ENCODE measurements at regions not wholly inside any gene's neighbourhood (a gene's known extent, or its start where the extent isn't known, plus 50 kb on each side); places are given as distances from the start of the nearest gene placed in this dataset.
"Not testable (repeated sequence)": the region's sequence is repeated elsewhere in the genome, so short reads cannot be mapped to it uniquely, and the experiment has no call there.

- TF ChIP-seq, protein P1, sequence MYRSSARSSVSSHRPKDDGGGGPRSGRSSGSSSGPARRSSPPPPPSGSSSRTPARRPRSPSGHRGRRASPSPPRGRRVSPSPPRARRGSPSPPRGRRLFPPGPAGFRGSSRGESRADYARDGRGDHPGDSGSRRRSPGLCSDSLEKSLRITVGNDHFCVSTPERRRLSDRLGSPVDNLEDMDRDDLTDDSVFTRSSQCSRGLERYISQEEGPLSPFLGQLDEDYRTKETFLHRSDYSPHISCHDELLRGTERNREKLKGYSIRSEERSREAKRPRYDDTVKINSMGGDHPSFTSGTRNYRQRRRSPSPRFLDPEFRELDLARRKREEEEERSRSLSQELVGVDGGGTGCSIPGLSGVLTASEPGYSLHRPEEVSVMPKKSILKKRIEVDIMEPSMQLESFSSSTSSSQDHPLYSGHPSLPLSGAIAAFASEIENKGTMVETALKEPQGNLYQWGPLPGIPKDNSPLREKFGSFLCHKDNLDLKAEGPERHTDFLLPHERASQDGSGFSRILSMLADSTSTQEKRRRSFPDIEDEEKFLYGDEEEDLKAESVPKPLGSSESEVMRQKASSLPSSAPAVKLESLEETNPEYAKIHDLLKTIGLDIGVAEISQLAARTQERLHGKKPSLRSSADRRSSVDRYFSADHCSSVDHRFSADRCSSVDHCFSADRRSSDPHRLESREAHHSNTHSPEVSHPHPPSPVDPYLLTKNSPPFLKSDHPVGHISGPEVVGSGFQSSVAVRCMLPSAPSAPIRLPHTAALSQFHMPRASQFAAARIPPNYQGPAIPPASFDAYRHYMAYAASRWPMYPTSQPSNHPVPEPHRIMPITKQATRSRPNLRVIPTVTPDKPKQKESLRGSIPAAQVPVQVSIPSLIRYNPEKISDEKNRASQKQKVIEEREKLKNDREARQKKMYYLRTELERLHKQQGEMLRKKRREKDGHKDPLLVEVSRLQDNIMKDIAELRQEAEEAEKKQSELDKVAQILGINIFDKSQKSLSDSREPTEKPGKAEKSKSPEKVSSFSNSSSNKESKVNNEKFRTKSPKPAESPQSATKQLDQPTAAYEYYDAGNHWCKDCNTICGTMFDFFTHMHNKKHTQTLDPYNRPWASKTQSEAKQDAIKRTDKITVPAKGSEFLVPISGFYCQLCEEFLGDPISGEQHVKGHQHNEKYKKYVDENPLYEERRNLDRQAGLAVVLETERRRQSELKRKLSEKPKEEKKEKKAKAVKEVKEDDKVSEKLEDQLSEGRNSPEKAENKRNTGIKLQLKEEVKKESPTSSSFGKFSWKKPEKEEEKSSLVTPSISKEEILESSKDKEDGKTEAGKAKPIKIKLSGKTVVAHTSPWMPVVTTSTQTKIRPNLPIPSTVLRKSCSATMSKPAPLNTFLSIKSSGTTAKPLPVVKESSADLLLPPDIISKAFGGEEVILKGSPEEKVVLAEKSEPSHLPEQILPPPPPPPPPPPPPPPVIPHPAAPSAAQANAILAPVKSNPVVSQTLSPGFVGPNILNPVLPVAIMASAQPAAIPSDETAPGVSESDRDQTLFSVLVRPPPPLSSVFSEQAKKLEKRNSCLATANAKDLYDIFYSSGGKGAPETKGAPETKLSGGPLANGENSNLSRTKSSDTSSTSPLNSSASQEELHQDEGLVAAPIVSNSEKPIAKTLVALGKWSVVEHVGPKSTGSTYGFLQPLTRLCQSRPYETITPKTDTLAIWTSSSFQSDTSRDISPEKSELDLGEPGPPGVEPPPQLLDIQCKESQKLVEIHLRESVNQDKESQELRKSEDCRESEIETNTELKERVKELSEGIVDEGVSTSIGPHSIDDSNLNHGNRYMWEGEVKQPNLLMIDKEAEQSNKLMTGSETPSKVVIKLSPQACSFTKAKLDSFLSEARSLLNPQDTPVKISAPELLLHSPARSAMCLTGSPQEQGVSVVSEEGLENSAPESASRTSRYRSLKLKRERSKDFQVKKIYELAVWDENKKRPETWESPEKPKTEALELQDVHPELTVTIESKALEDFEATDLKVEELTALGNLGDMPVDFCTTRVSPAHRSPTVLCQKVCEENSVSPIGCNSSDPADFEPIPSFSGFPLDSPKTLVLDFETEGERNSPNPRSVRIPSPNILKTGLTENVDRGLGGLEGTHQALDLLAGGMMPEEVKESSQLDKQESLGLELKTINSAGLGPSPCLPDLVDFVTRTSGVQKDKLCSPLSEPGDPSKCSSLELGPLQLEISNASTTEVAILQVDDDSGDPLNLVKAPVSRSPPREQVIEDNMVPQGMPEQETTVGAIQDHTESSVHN (CRISPR knock-in tag; IDR thresholded peaks at IDR 0.05): not testable (repeated sequence)
- TF ChIP-seq CTCF (CRISPR knock-in tag; IDR thresholded peaks at IDR 0.05); YY1 (IDR thresholded peaks at IDR 0.05; ENCODE audit: insufficient read depth, insufficient replicate concordance, low read depth, low read length); POLR2AphosphoS5 (IDR thresholded peaks at IDR 0.05; ENCODE audit: low read depth, low read length); PAX8 (CRISPR knock-in tag; IDR thresholded peaks at IDR 0.05; ENCODE audit: borderline replicate concordance); MXI1 (IDR thresholded peaks at IDR 0.05; ENCODE audit: borderline replicate concordance, low read depth, low read length); ASH2L (IDR thresholded peaks at IDR 0.05; ENCODE audit: insufficient read length, low read depth, low read length); PRDM10 (CRISPR knock-in tag; IDR thresholded peaks at IDR 0.05; ENCODE audit: low read depth); ZFP1 (CRISPR knock-in tag; IDR thresholded peaks at IDR 0.05); SP5 (CRISPR knock-in tag; IDR thresholded peaks at IDR 0.05; ENCODE audit: borderline replicate concordance, low read depth); JUND (CRISPR knock-in tag; IDR thresholded peaks at IDR 0.05): not testable (repeated sequence)
- TF ChIP-seq, protein P2, sequence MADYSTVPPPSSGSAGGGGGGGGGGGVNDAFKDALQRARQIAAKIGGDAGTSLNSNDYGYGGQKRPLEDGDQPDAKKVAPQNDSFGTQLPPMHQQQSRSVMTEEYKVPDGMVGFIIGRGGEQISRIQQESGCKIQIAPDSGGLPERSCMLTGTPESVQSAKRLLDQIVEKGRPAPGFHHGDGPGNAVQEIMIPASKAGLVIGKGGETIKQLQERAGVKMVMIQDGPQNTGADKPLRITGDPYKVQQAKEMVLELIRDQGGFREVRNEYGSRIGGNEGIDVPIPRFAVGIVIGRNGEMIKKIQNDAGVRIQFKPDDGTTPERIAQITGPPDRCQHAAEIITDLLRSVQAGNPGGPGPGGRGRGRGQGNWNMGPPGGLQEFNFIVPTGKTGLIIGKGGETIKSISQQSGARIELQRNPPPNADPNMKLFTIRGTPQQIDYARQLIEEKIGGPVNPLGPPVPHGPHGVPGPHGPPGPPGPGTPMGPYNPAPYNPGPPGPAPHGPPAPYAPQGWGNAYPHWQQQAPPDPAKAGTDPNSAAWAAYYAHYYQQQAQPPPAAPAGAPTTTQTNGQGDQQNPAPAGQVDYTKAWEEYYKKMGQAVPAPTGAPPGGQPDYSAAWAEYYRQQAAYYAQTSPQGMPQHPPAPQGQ (CRISPR knock-in tag; IDR thresholded peaks at IDR 0.05; ENCODE audit: borderline replicate concordance): not testable (repeated sequence)
- TF ChIP-seq, protein P3, sequence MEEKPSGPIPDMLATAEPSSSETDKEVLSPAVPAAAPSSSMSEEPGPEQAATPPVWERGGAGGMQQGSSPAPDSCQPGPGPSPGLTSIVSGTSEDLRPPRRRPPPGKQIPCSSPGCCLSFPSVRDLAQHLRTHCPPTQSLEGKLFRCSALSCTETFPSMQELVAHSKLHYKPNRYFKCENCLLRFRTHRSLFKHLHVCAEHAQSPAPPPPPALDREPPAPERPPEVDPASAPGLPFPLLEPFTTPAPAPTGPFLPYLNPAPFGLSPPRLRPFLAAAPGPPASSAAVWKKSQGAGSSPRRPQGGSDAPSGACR (CRISPR knock-in tag; IDR thresholded peaks at IDR 0.05): not testable (repeated sequence)
These were observed 57.3 kb upstream of the SEC22B start for GRCh38 chr1:120233661-120234018.

Measured in HepG2 (cell line).